C4-2B (cell line): ENCODE measurements at regions not wholly inside any gene's neighbourhood (a gene's known extent, or its start where the extent isn't known, plus 50 kb on each side); places are given as distances from the start of the nearest gene placed in this dataset.
"Not testable (repeated sequence)": the region's sequence is repeated elsewhere in the genome, so short reads cannot be mapped to it uniquely, and the experiment has no call there.

Experiments used
- H3K27ac ChIP-seq: fragments of 450-650 bp; 2 replicates; pipeline ENCODE4 v1.5.1; 2017
- ZFX ChIP-seq: fragments of 450-650 bp; IDR thresholded peaks from 2 replicates; pipeline ENCODE4 v1.6.1; 2017
- TF ChIP-seq, protein P1 (sequence below): fragments of 450-650 bp; conservative IDR thresholded peaks from 2 replicates; pipeline ENCODE4 v1.5.1; 2017; ENCODE audit warnings: mild to moderate bottlenecking

DNA sequence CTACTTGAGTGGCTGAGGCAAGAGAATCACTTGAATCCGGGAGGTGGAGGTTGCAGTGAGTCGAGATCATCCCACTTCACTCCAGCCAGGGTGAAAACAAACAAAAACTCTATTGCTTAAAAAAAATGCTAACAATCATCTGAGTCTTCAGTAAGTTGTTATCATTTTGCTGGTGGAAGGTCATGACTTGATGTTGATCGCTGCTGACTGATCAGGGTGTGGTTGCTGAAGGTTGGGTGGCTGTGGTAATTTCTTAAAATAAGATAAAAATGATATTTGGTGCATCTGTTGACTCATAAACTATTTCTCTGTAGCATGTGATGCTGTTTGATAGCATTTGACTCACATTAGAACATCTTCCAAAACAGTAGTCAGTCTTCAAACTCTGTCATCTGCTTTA is 349.4 kb upstream of the PAPPA start:
- TF ChIP-seq, protein P1, sequence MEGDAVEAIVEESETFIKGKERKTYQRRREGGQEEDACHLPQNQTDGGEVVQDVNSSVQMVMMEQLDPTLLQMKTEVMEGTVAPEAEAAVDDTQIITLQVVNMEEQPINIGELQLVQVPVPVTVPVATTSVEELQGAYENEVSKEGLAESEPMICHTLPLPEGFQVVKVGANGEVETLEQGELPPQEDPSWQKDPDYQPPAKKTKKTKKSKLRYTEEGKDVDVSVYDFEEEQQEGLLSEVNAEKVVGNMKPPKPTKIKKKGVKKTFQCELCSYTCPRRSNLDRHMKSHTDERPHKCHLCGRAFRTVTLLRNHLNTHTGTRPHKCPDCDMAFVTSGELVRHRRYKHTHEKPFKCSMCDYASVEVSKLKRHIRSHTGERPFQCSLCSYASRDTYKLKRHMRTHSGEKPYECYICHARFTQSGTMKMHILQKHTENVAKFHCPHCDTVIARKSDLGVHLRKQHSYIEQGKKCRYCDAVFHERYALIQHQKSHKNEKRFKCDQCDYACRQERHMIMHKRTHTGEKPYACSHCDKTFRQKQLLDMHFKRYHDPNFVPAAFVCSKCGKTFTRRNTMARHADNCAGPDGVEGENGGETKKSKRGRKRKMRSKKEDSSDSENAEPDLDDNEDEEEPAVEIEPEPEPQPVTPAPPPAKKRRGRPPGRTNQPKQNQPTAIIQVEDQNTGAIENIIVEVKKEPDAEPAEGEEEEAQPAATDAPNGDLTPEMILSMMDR: no peak
- TF ChIP-seq ZFX: no peak
- no peak overlapping the region for H3K27ac ChIP-seq

DNA sequence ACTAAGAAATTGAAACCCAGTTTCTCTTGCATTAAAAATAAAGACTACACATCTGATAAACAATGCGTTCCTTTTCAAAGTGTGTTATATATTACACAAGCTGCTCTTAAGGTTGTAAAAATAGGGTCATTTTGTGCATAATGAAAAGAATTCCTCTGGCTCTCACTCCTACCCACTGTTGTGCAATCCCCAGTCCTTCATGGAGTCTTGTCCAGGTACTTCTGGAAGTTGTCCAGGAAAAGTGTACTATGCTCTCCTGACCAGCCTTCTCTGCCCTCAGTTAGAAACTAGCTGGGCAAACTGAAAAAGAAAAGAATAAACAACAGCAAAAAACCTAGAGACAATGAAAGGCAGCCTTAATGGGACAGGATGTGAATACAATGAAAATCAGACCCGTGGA is 345.5 kb upstream of the PAPPA start:
- TF ChIP-seq ZFX: no peak
- TF ChIP-seq, protein P1: no peak
- no peak overlapping the region for H3K27ac ChIP-seq

DNA sequence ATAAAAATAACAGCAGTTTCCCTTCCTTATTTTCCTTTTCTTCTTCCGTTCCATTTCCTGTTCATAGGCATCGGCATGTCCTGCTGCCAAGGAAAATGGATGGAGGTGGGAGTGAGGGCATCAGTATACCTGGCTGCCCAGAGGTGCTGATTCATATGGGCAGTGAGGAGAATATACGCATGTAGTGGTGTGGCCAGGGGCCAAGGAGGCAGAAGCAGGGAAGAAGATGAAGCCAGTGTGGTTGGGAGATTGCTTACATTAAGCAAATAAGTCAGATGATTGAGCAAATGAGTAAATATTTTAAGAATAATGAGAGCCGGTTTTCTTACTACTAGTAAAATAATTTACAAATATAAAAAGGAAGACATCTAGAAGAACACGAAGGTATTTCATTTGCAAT is 344.9 kb upstream of the PAPPA start:
- TF ChIP-seq ZFX: no peak
- TF ChIP-seq, protein P1: no peak
- H3K27ac ChIP-seq: no peak overlapping the region

DNA sequence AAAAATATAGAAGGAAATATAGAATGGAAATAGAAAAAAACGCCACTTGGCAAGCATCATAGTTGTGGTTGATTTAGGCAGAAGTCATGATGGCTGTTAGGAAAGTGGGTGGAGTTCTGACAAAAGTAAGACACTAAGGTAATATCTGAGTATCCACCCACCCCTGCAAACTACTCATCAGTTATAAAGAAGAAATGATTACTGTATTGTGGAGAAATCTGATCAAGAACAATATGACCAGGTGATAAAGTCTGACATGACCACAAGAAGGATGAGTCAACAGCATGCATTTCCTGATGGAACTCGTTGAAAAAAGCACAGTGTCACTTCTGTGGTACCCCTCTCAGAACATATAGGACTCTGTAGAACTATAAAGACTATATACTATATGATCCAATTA is 343.4 kb upstream of the PAPPA start:
- TF ChIP-seq, protein P1: no peak
- TF ChIP-seq ZFX: no peak
- H3K27ac ChIP-seq: no peak overlapping the region

DNA sequence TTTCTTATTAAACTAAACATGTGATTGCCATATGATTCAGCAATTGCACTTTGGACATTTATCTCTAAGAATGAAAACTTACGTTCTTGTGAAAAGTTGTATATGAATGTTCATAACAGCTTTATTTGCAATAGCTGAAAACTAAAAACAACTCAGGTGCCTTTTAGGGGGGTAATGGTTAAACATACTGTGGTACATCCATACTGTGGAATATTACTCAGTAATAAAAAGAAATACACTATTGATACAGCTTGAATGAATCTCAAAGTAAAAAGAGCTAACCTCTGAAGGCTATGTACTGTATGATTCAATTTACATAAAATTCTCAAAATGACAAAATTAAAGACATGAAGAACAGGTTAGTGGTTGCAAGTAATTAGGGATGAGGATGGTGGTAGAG is 339.5 kb upstream of the PAPPA start:
- TF ChIP-seq, protein P1: no peak
- no peak for TF ChIP-seq ZFX
- H3K27ac ChIP-seq: no peak overlapping the region

DNA sequence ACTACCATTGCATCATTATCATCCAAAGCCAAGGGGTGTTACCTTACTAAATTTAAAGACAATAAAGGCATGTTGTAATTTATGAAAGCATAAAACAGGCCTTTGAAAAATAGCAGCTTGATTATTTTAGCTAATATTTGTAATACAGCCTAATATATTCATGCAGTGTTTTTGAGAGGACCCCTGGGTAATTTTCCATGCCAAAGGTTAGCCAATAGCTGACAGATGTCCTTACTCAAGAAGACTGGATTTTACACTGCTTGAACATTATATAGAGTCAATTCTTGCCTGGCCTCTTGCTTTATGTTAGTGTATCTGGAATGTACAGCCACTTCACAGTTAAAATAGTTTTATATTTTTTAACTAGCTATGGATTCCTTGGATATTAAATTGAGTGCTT is 337.8 kb upstream of the PAPPA start:
- TF ChIP-seq, protein P1: no peak
- TF ChIP-seq ZFX: no peak
- no peak overlapping the region for H3K27ac ChIP-seq

DNA sequence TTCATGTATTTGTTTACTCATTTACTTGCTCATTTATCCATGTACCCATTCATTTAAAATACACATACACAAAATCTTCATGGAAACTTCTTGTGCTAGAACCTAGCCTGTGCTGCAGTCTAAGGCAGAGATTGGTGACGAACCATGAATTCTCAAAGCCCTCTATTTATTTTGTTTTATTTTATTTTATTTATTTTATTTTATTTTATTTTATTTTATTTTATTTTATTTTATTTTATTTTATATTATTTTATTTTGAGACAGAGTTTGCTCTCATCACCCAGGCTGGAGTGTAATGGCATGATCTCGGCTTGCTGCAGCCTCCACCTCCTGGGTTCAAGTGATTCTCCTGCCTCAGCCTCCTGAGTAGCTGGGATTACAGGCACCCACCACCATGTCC is 334.9 kb upstream of the PAPPA start:
- not testable (repeated sequence) for H3K27ac ChIP-seq

DNA sequence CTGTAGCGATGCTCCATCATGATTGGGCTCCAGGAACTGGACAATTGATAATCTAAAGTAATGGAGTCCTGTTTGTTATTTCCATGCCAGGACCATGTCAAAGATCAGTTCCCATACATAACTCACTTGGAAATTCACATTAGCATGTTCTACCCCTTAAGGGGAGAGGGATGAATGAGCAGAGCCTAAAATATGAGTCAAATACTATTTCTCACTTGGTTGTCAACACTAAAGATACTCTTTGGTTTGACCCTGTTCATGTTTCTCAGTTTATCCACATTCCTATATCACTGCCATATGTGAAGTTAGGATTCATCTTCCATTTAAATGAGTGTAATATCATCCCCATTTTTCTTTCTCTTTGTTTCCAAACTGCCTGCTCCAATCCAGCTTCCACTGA is 321.6 kb upstream of the PAPPA start:
- no peak overlapping the region for H3K27ac ChIP-seq
- no peak for TF ChIP-seq ZFX
- TF ChIP-seq, protein P1: no peak
